GM19328 (cell line): ENCODE measurements at regions not wholly inside any gene's neighbourhood (a gene's known extent, or its start where the extent isn't known, plus 50 kb on each side); places are given as distances from the start of the nearest gene placed in this dataset.
"Not testable (repeated sequence)": the region's sequence is repeated elsewhere in the genome, so short reads cannot be mapped to it uniquely, and the experiment has no call there.

Source experiments
- ATAC-seq: cut with Tn5 transposase; IDR thresholded peaks from one replicate; pipeline ENCODE4 v1.9.1; 2021; ENCODE audit warnings: mild to moderate bottlenecking, moderate library complexity; ENCODE audit not compliant: unreplicated experiment

DNA sequence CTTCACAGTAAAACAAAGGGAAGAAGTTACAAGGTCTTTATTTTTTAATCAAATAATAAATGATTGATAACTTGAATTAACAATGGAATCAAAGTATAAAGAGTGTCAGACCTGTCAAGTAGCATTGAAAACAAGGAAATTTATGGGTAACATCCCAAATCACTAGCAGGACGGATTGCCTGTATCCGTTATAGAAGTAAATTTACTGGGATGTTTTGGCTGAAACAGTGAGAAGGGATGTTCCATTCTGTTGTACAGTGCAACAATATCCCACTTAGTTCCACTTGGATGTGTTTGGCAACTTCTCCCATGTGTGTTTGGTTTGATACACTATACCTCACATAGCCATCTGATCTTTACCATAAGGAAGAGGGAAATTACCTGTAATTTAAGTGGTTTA, 421.0 kb upstream of the CHD1 start:
- no peak for ATAC-seq

GRCh38 chr5:99348597-99348996, 419.8 kb upstream of the CHD1 start:
- ATAC-seq, result no peak

GRCh38 chr5:99339758-99340157, 411.0 kb upstream of the CHD1 start:
- ATAC-seq, result not testable (repeated sequence)

- ATAC-seq, result no peak
Measured at GRCh38 chr5:99334936-99335335, 406.1 kb upstream of the CHD1 start.

GRCh38 chr5:99331061-99331460, 402.3 kb upstream of the CHD1 start:
- ATAC-seq, result no peak

DNA sequence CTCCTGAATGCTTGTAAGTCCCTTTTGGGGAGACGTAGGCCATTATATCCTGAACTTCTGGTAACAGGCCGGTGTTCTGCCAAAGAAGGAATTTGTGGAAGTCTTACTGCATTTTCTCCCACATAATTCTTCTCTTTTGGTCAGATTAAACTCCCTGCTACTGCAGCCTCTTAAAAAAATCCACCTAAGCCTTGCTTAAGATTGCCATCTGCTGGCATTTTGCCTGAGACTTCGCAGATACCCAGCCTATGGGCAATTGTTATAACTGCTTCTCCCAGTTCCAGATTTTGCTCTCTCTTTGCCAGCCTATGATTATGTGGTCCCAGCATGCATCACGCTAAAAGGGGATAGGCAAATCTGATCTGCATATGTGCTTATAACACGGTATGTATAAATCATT, 391.6 kb upstream of the CHD1 start:
- ATAC-seq, result no peak

GRCh38 chr5:99317136-99317535, 388.3 kb upstream of the CHD1 start:
- ATAC-seq, result no peak

- no peak for ATAC-seq
Measured at GRCh38 chr5:99316484-99316883, 387.7 kb upstream of the CHD1 start.

DNA sequence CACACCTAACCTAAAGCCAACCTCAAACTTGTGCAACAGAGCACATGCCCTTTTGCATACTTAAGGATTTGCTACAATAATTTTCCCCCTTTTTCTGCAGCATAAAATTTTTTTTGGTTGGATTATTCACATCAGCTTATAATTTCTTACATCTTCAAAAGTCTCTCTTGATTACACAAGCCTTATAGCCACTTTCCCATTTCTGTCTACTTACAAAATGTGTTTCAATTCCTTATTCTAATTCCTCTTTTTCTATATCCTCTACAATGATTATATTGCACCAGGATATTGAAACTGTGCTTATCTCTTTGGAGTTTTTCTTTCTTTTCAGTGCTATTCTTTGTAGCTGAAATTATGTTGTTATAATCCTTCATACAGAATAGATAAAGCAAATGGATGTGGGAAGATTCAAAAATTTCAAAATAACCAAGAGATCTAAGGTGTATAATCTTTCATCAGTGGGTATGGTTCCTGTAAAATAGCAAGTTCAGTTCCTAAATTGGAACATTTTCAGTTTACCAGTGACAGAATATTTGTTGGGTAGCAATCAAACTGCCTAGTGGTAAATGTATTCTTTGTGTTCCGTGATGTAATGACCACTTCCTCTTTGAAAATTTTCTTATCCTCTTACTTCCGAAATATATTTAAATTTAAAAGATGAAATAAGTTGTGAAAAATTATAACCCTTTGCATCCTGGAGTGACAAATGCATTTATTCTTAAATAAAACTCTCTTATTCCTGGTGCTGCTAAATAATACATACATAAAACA, 386.8 kb upstream of the CHD1 start:
- no peak for ATAC-seq

DNA sequence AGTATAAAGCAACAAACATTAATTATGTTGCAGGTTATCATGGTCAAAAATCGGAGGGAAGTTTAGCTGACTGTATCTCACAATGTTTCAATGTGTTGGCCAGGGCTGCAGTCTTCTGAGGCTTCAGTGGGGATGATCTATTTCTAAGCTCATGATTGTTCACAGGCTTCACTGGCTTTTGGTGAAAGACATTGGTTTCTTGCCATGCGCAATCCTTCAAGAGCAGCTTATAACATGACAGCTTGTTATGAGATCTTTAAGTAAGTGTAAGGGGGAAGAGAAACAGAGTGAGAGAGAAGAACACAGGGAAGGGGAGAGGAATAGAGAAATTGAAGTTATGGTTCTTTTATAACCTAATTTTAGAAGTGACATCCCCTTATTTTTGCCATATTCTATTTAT, 385.9 kb upstream of the CHD1 start:
- ATAC-seq, result no peak

DNA sequence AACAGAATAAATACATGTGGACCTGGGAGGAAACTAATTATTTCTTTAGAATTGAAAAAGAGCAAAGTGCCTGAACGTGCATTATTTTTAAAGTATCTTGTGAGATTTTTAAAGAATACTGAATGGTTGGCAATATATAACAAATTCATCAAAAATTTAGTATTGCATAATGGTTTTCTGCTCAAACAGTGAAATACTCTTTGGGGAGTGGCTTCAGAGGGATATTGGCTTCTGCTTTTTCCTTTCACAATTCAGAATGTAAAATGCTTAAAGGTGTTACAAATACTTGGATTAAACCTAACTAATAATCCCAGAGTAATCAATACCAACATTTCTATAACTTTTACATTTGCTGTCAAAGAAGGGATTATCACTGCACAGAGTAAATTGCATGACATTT, 379.3 kb upstream of the CHD1 start:
- no peak for ATAC-seq

GRCh38 chr5:99305045-99305580, 376.3 kb upstream of the CHD1 start:
- no peak for ATAC-seq

GRCh38 chr5:99285606-99286005, 356.8 kb upstream of the CHD1 start:
- no peak for ATAC-seq

- no peak for ATAC-seq
Measured at GRCh38 chr5:99275128-99275527, 346.3 kb upstream of the CHD1 start.

DNA sequence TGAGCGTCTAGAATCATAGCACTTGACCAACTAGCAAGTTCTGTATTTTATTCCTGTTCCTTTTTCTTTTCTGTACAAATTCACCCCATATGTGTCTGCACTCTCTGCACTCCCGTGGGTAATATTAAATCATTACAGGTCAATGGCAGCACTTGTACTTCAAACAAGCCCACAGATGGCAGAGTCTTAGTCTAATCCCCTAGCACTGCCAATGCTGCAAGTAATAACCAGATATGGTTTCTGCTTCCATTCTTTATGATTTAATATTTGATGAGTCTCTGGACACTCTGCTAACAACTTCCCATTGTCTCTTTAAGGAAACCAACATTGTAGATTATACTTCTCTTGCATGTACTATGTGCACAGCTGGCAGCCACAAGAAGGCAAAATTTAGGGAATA, 343.8 kb upstream of the CHD1 start:
- ATAC-seq, result no peak

DNA sequence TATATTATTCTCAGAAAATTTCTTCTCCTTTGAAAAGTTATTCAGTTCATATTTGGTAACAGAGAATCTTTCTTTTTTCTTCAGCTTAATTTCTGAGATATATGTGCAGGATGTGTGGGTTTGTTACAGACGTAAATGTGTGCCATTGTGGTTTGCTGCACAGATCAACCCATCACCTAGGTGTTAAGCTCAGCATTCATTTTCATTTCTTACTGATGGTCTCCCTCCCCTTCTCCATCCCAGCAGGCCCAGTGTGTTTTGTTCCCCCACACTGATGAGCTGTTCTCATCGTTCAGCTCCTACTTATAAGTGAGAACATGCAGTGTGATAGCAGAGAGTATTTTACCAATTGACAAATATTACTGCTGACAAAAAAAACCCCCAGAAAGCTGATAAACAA, 330.0 kb upstream of the CHD1 start:
- no peak for ATAC-seq

DNA sequence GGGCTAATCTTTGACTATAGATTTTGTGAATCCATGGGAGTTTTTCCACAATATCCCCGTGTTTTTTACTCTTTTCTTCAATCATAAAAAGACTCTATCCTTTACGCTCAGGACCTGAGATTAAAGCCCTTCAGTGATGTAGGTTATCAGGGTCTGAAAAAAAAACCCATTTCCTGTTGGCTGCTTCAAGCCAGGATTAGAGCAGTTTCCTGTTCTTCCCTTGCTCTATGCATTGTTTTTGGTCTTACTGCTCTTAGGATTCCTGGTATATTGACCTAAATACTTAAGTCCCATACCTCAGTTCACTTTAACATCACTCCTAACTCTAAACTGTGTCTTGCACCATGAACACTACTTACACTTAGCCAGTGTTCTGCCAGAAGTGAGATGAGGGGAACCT, 319.3 kb upstream of the CHD1 start:
- ATAC-seq, result no peak

DNA sequence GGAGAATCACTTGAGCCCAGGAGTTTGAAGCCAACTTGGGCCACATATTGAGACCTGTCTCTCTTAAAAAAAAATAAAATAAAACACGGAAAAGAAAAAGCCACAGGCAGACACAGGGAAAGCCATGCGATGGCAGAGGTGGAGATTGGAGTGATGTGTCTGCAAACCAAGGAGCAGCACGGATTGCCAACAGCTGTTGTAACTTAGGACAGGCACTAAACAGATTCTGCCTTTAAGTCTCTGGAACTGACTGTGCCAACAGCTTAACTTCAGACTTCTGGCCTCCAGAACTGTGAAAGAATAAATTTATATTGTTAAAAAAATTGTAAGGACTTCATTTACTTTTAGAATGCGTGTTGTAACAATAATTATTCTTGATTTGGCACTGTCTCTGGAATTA, 318.5 kb upstream of the CHD1 start:
- no peak for ATAC-seq

GRCh38 chr5:99243111-99243510, 314.3 kb upstream of the CHD1 start:
- ATAC-seq, result no peak

- no peak for ATAC-seq
Measured at GRCh38 chr5:99239826-99240360, 311.1 kb upstream of the CHD1 start.

GRCh38 chr5:99191206-99191745, 262.5 kb upstream of the CHD1 start:
- no peak for ATAC-seq

GRCh38 chr5:99187611-99188010, 258.8 kb upstream of the CHD1 start:
- ATAC-seq, result no peak
